Ovary (tissue), 3 donors: ENCODE measurements at regions not wholly inside any gene's neighbourhood (a gene's known extent, or its start where the extent isn't known, plus 50 kb on each side); places are given as distances from the start of the nearest gene placed in this dataset.

Experiments used
- CTCF ChIP-seq, 3 donors: fragments of 450-650 bp in 2 of 3; fragments of 200-600 bp in 1 of 3; IDR thresholded peaks; one replicate each; pipeline versions ENCODE4 v1.5.1 to v1.8.0; 2016 to 2022; ENCODE audit warnings: antibody characterized with exemption in 3 of 3, mild to moderate bottlenecking in 1 of 3
- POLR2A ChIP-seq: fragments of 450-650 bp; IDR thresholded peaks from one replicate; pipeline ENCODE4 v1.6.1; 2017; ENCODE audit warnings: antibody characterized with exemption, mild to moderate bottlenecking, moderate library complexity
- donor health status: DM: no; HTN: no; CAD: no.

- TF ChIP-seq CTCF (IDR thresholded peaks at IDR 0.05) (no peak), POLR2A (no peak)
Measured at GRCh38 chr12:23236066-23236780, 611.3 kb downstream of the ETNK1 start.
